ENCODE measurements at regions not wholly inside any gene's neighbourhood (a gene's known extent, or its start where the extent isn't known, plus 50 kb on each side); places are given as distances from the start of the nearest gene placed in this dataset.
"Not testable (repeated sequence)": the region's sequence is repeated elsewhere in the genome, so short reads cannot be mapped to it uniquely, and the experiment has no call there.

DNA sequence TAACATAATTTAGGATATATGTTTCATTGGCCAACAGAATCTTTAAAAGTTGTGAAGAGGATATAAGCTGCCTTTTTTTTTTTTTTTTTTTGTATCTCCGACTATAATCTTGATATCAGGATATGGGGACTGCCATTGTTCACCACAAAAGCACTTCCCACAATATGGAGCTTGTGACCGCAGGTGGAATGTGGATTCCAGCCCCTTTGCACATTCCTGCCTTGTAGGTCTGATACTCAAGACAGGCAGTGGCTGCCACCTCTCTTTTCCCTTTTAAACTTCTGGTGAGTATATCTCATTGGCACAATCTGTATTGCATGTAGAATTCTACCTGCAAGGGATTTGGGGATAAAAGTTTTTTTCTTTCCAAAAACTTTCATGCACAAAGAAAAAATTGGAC, 272.7 kb upstream of the VWC2 start:
- no peaks in the 10 kb centered on the region for H3K4me1 Mint-ChIP-seq (ENCODE audit: low read depth, unreplicated experiment)
- DNase-seq (ENCODE audit: low read depth) (no peak), FAIRE-seq (no peak)
- no peaks in the 10 kb centered on the region for H4K20me1 ChIP-seq (ENCODE audit: insufficient read depth, low read length)
- no peaks in the 10 kb centered on the region for H3K27me3 ChIP-seq (ENCODE audit: insufficient read depth, low read length)
- H3K27ac Mint-ChIP-seq (ENCODE audit: unreplicated experiment): no peak overlapping the region
- no peaks in the 10 kb centered on the region for H3K79me2 ChIP-seq (ENCODE audit: insufficient read depth, low read length)
- TF ChIP-seq EZH2 (IDR thresholded peaks at IDR 0.05; ENCODE audit: insufficient read depth, low read length): no peak
- TF ChIP-seq, protein P1, sequence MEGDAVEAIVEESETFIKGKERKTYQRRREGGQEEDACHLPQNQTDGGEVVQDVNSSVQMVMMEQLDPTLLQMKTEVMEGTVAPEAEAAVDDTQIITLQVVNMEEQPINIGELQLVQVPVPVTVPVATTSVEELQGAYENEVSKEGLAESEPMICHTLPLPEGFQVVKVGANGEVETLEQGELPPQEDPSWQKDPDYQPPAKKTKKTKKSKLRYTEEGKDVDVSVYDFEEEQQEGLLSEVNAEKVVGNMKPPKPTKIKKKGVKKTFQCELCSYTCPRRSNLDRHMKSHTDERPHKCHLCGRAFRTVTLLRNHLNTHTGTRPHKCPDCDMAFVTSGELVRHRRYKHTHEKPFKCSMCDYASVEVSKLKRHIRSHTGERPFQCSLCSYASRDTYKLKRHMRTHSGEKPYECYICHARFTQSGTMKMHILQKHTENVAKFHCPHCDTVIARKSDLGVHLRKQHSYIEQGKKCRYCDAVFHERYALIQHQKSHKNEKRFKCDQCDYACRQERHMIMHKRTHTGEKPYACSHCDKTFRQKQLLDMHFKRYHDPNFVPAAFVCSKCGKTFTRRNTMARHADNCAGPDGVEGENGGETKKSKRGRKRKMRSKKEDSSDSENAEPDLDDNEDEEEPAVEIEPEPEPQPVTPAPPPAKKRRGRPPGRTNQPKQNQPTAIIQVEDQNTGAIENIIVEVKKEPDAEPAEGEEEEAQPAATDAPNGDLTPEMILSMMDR (IDR thresholded peaks at IDR 0.05; ENCODE audit: insufficient read depth, low read depth, low read length): no peak
- no peaks in the 10 kb centered on the region for H3K9me3 Mint-ChIP-seq (ENCODE audit: unreplicated experiment)
- H3K4me3 ChIP-seq (ENCODE audit: insufficient read depth, low read depth, low read length): no peak overlapping the region
- no peak overlapping the region for H3K4me3 Mint-ChIP-seq (ENCODE audit: unreplicated experiment)
- H3K9ac ChIP-seq (ENCODE audit: low read length): no peak overlapping the region
- H2AFZ ChIP-seq (ENCODE audit: low read depth, low read length): no peak overlapping the region
- no peaks in the 10 kb centered on the region for H3K9me3 ChIP-seq (ENCODE audit: insufficient read depth, low read depth, low read length)
- no peaks in the 10 kb centered on the region for H3K4me1 ChIP-seq (ENCODE audit: insufficient read depth, low read length)
- no peak overlapping the region for H3K4me2 ChIP-seq (ENCODE audit: low read length)
- H3K27me3 Mint-ChIP-seq (ENCODE audit: low read depth, unreplicated experiment): peaks cover 6% of the 10 kb centered on the region
- H3K36me3 ChIP-seq (ENCODE audit: insufficient read depth, low read length): no peaks in the 10 kb centered on the region
- H3K36me3 Mint-ChIP-seq (ENCODE audit: low read depth, unreplicated experiment): no peaks in the 10 kb centered on the region
- H3K27ac ChIP-seq (ENCODE audit: low read depth, low read length): no peak overlapping the region

DNA sequence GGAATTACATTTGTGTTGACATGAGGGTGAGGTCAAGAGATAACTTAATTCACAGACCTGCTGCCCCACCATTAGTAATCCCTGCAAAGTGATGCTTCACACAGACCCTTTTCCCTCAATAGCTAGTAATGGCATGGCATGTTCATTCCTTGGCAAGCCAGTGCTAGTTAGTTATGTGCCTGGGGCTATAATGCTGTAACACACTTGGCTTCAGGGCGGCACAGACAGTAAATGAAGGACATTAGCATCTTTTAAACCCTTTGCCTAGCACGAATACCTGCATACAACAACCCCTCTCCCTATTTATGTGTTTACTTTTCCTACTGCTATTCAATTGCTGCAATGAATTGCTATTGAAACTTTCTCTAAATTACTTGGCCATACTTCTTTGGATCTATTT, 266.2 kb upstream of the VWC2 start:
- not testable (repeated sequence) for H3K4me1 Mint-ChIP-seq (ENCODE audit: low read depth, unreplicated experiment); H3K36me3 Mint-ChIP-seq (ENCODE audit: low read depth, unreplicated experiment); H2AFZ ChIP-seq (ENCODE audit: low read depth, low read length); H3K4me2 ChIP-seq (ENCODE audit: low read length); H3K9me3 ChIP-seq (ENCODE audit: insufficient read depth, low read depth, low read length); H3K9ac ChIP-seq (ENCODE audit: low read length); DNase-seq (ENCODE audit: low read depth); H3K27me3 ChIP-seq (ENCODE audit: insufficient read depth, low read length); H3K9me3 Mint-ChIP-seq (ENCODE audit: unreplicated experiment); H3K4me3 Mint-ChIP-seq (ENCODE audit: unreplicated experiment); H3K79me2 ChIP-seq (ENCODE audit: insufficient read depth, low read length); H3K4me3 ChIP-seq (ENCODE audit: insufficient read depth, low read depth, low read length); H3K27ac Mint-ChIP-seq (ENCODE audit: unreplicated experiment); H3K4me1 ChIP-seq (ENCODE audit: insufficient read depth, low read length); H3K36me3 ChIP-seq (ENCODE audit: insufficient read depth, low read length); H3K27me3 Mint-ChIP-seq (ENCODE audit: low read depth, unreplicated experiment); H4K20me1 ChIP-seq (ENCODE audit: insufficient read depth, low read length); FAIRE-seq; H3K27ac ChIP-seq (ENCODE audit: low read depth, low read length)

DNA sequence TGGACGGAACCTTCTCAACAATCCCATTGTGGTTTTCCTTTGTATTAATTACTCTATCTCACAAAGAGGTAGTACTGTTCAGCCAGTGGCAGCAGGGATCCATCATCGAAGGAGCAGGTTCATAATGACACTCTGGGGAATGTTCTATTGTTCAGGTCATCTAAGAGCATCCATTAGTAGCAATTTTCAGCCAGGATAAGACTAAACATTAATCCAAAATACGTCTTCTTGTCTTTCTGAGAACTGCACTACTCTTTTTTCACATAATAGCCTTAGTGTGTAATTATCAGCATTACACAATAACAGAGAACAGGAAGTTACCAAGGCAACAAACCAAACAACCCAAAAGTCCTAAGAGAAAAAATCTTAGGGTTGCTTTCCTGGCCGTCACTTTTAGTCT, 259.5 kb upstream of the VWC2 start:
- no peak overlapping the region for H3K27ac Mint-ChIP-seq (ENCODE audit: unreplicated experiment)
- FAIRE-seq: no peak
- no peak overlapping the region for H3K4me2 ChIP-seq (ENCODE audit: low read length)

More for the DNA sequence above, 259.5 kb upstream of the VWC2 start:
- Histone ChIP-seq H3K4me1 (ENCODE audit: insufficient read depth, low read length) (no peaks in the 10 kb centered on the region), H3K27me3 (ENCODE audit: insufficient read depth, low read length) (no peaks in the 10 kb centered on the region), H3K36me3 (ENCODE audit: insufficient read depth, low read length) (no peaks in the 10 kb centered on the region), H3K79me2 (ENCODE audit: insufficient read depth, low read length) (no peaks in the 10 kb centered on the region), H3K4me3 (ENCODE audit: insufficient read depth, low read depth, low read length) (no peak overlapping the region), H3K9me3 (ENCODE audit: insufficient read depth, low read depth, low read length) (peaks cover 3% of the 10 kb centered on the region), H3K27ac (ENCODE audit: low read depth, low read length) (no peak overlapping the region), H2AFZ (ENCODE audit: low read depth, low read length) (no peak overlapping the region), H4K20me1 (ENCODE audit: insufficient read depth, low read length) (no peaks in the 10 kb centered on the region), H3K9ac (ENCODE audit: low read length) (no peak overlapping the region)
- TF ChIP-seq, protein P1 (IDR thresholded peaks at IDR 0.05; ENCODE audit: insufficient read depth, low read depth, low read length): no peak
- TF ChIP-seq EZH2 (IDR thresholded peaks at IDR 0.05; ENCODE audit: insufficient read depth, low read length): no peak
- Mint-ChIP-seq H3K27me3 (ENCODE audit: low read depth, unreplicated experiment) (peaks cover 2% of the 10 kb centered on the region), H3K4me1 (ENCODE audit: low read depth, unreplicated experiment) (no peaks in the 10 kb centered on the region), H3K9me3 (ENCODE audit: unreplicated experiment) (no peaks in the 10 kb centered on the region), H3K36me3 (ENCODE audit: low read depth, unreplicated experiment) (no peaks in the 10 kb centered on the region), H3K4me3 (ENCODE audit: unreplicated experiment) (no peak overlapping the region)
- DNase-seq (ENCODE audit: low read depth): no peak

All from astrocyte (in vitro differentiated cells and primary cell).